Left renal cortex interstitium (tissue), 4 donors: ENCODE measurements at regions not wholly inside any gene's neighbourhood (a gene's known extent, or its start where the extent isn't known, plus 50 kb on each side); places are given as distances from the start of the nearest gene placed in this dataset.
"Not testable (repeated sequence)": the region's sequence is repeated elsewhere in the genome, so short reads cannot be mapped to it uniquely, and the experiment has no call there.

Source experiments
- DNase-seq, 4 donors: peaks; one replicate each; pipeline ENCODE4 v3.0.0-alpha.2; 2013; ENCODE audit warnings: low read depth in 4 of 4, low spot score in 2 of 4, missing footprints in 1 of 4

GRCh38 chr3:102357313-102357712 lies 77.5 kb upstream of the ZPLD1 start:
- not testable (repeated sequence) for DNase-seq

- no peak for DNase-seq
Observed at GRCh38 chr3:102360183-102360860, 74.5 kb upstream of the ZPLD1 start.

- no peak for DNase-seq
Observed at GRCh38 chr3:102361101-102361500, 73.7 kb upstream of the ZPLD1 start.

- DNase-seq = not testable (repeated sequence)
Observed at GRCh38 chr3:102366116-102366515, 68.7 kb upstream of the ZPLD1 start.

GRCh38 chr3:102374863-102375634 lies 59.8 kb upstream of the ZPLD1 start:
- DNase-seq = no peak

- DNase-seq = no peak
Observed at GRCh38 chr3:102378216-102378615, 56.6 kb upstream of the ZPLD1 start.

- DNase-seq = not testable (repeated sequence)
Observed at GRCh38 chr3:102382201-102382600, 52.6 kb upstream of the ZPLD1 start.
